ENCODE measurements at regions not wholly inside any gene's neighbourhood (a gene's known extent, or its start where the extent isn't known, plus 50 kb on each side); places are given as distances from the start of the nearest gene placed in this dataset.

DNA sequence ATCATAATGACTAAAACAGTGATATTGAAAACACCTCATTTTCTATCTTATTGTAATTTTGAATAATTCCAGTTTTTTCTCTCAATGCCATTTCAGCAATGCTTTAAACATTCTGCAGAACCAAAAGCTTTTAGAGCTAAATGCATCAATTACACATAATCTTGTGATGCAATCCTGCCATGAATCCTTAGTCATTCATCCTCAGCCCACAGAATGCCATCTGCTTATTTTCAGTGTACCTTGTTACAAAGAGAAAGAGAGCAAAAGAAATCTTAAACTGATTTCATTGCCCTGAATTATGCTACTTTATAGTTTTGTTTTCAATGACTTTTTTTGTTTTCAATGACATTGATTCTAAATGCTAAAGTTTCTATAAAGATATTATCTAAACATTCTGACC, 1234.8 kb upstream of the C9orf72 start:
- peak; percentile 64 for DNase-seq (ENCODE audit: low read depth)

DNA sequence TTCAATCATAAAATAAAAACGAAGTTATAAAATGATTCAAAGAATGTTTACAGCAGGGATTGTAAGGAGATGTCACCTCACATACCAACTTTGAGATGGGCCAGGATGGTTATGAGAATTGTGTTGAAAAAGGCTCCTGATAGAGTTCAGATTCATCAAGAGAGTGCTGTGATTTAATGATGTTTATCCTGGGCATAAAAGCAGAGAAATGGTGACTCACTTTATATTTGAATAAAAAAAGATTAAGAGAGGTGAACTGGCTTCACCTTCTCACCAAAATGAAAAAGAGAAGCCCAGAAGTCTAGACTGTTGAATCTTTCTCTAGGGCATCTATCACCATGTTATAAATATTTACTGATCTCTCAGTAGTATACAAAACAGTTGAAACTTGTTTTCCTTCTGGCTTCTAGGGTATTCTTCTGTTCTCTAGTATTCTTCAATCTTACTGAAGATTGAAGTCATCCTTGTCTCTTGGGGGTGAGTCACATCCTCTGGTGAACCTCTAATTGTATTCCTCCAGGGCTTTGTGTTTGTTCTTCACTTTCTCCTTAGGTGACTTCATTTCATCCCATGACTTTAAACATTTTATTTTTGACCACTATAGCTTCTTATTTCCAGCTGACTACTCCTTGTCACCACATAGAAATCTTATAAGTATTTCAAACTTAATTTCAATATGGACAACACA, 1237.3 kb upstream of the C9orf72 start:
- peak; percentile 22 for DNase-seq (ENCODE audit: low read depth)

DNA sequence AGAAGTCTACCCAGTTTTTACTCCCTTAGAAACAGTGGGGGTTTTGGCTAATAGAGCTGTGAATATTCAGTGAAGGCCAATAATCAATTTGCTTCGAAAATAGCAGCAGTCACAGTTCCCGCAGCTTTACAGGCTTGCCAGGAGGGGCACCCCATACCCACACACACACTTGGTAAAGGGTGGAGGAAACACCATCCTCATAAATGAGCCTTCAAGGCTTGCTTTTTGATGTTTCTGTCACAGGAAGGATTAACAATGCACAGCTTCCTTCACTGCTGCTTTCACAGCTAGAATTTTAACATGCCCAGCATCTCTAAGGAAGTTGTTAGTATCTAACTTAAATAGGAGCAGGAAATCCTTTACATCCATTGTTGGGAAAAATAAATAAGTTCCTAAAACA, 1247.5 kb upstream of the C9orf72 start:
- DNase-seq (ENCODE audit: low read depth) = no peak

DNA sequence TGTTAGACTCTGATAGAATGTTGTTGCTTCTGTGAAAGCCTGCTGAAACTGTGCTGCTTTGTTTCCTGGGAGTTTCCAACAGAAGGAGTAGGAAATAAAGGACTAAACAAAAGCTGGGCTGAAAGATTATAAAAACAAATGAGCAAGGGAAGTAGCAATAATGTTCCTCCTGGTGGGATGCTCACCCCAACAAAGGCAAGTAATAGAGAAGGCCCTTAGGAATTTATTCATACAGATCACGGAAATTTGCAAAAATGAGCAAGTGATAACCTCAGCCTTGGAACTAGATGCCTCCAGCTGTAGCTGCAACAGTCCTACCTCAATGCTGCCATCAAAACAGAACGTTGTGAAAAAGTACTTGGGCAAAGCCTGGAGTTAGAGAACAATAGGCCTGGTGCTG, 1248.0 kb upstream of the C9orf72 start:
- DNase-seq (ENCODE audit: low read depth) = no peak

DNA sequence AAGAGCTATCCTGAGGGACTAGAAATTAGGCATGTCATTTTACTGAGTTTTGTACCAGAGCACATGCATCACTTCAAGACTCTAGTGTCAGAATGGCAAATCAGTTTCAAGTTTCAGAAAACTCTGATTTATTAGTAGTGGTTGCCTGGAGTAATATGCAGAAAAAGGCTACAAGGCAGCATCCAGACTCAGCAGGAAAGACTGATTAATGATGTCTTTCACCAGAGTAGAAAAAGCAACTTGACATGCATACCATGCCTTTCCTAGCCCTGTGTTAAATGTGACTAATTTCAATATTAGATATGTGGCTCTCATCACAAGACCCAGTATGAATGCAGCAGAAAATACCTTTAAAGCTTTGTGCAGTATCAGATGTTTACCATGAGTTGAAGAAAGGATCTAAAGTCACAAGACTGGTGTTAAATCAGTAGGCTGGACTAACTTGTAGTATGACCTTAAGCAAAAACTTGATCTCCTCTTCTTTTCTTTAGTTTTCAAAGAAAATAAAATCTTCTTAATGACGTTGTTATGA, 1251.2 kb upstream of the C9orf72 start:
- no peak for DNase-seq (ENCODE audit: low read depth)

DNA sequence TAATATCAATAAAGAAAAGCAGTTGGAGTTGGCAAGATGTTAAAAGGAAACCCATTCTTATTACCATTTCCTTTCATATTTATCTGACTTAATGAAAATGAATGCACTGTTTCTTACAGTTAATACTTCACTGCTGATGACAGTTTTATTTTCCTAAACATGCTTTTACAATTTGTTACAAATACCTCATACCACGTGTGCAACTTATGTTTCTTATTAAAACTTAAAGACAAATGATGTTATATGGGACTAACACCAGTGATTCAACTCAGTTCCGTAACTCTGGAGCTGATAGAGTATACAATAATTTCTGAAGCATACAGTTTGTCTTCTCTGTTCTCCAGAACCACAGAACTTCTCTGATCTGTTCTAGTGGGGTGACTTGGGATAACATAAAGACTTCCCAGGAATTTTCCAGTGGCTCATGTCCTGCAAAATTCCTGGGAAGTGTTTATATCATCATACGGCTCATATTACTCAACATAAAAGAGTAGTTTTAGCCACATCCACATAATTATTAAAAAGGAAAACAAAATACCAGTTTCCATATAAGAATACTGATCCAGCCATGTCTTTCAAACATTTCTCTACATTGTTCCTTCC, 1259.0 kb upstream of the C9orf72 start:
- no peak for DNase-seq (ENCODE audit: low read depth)

DNA sequence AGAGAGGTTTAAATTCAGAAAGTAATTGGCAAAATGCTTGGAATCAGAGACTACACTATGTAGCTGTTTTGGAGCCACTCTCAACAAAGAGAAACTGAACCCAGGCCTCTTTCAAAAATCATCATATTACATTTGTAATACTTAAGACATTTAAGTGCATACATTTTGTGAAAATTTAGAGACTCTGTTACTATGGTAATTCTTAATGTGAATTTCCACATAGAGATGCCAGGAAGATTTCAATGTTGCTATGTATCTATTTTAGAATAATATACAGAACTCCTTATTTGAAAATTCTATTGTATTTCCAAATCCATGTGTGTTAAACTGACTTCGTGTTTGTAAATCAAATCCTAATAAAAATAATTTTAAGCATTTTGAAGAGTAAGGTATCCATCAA, 1260.9 kb upstream of the C9orf72 start:
- no peak for DNase-seq (ENCODE audit: low read depth)

DNA sequence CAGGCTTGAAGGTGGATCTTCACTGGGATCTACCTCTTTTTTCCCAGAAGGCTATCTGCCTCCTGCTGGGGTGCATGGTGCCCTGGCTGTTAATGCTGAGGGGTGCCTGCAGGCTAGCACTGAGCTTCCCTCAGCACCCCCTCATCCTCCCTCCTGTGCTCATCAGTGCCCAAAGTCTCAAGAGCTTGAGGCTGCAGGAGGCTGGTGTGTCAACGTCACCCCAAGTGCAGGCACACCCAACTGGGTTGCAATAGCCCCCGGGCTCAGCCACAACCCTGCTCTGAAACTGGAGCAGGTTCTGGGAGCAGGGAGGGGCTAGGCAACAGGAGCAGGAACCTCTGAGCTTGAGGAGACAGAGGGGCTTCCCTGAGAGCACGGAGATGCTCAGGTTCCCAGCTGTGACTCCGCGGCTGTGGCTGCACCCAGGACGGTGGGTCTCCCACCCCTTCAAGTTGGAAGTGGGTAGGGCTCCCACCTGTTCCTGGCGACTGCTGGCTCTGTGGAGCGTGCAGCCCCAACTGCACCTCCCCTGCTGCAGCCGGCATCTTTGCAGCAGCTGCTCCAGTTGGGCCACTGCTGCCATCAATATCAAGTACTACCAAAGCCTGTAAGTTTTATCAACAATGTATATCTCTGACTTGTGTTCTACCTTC, 1266.6 kb upstream of the C9orf72 start:
- DNase-seq (ENCODE audit: low read depth) = no peak

DNA sequence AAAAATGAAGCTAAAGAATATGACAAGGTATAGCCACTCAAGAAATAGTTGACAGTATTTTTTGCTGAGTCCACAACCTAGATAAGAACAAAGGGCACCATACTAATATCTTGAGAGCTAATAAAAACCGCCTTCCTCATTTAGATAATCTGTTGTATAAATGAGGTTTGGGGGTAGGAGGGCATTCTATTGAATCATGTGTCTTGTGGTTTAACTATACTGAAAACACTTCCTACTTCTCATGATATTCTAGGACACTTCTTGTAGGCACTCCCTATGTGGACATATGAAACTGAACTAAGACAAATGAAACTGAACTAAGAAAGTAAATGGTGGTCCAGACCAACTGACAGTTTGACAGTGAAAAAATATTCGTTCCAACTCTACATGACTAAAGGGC, 1268.5 kb upstream of the C9orf72 start:
- no peak for DNase-seq (ENCODE audit: low read depth)

DNA sequence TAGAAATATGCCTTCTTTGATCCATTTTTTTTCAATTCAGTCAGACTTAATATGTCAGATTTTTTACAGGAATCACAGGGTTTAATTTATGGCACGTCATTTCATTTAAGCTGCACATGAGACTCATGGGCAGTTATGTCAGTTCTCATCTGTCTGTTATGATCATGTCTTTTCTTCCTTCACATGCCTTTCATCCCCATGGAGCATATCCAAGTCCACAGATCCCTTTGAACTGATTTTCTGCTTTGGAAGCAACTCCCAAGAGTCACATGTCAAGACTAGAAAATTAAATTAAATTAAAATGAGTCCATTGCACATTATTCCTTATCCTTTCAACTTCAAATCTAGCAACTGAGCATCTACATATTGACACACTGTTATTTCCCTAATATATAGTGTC, 1274.0 kb upstream of the C9orf72 start:
- DNase-seq (ENCODE audit: low read depth) = no peak

DNA sequence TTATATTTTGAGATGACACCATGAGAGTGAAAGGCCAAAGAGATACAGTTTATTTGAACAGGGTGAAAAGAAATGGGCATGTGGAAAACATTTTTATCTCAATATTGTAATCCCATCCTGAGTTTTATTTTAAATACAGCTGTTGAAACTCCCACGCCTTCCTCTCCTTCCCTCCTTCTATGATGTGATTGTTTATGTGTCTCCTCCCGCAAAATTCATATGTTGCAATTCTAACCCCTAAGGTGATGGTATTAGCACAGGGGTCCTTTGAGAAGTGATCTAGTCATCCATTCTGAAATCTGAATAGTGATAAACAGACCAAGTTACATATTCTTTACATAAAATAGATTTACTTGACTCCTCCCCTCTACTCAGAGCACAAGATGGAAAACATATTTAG, 1275.4 kb upstream of the C9orf72 start:
- no peak for DNase-seq (ENCODE audit: low read depth)

DNA sequence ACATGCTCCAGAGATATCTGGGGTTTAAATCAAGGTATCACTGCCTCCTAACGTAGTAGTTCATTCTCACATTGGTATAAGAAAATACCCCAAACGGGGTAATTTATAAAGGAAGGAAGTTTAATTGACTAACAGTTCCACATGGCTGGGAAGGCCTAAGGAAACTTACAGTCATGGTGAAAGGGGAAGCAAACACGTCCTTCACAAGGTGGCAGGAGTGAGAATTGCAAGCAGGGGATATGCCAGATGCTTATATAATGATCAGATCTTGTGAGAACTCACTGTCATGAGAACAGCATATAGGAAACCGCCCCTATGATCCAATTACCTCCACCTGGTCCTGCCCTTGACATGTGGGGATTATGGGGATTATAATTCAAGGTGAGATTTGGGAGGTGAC, 1280.2 kb upstream of the C9orf72 start:
- no peak for DNase-seq (ENCODE audit: low read depth)

DNA sequence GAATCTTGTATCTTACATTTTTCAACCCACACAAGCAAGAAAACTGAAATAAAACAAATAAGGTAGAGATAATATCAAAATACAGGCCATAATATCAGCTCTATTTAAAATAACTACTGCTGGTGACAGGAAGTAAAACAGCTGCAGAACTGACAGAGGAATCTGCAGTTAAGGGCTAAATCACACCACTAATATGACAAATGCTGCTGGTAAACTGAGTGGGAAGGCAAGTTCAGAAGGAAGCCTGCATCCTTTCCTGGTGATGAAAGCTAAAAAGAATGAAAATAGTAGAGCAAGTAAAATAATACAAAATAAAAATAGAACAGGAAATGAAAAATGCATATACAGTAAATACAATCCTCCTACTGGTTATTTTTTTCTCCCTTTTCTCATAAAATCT, 1293.7 kb upstream of the C9orf72 start:
- peak; percentile 63 for DNase-seq (ENCODE audit: low read depth)

DNA sequence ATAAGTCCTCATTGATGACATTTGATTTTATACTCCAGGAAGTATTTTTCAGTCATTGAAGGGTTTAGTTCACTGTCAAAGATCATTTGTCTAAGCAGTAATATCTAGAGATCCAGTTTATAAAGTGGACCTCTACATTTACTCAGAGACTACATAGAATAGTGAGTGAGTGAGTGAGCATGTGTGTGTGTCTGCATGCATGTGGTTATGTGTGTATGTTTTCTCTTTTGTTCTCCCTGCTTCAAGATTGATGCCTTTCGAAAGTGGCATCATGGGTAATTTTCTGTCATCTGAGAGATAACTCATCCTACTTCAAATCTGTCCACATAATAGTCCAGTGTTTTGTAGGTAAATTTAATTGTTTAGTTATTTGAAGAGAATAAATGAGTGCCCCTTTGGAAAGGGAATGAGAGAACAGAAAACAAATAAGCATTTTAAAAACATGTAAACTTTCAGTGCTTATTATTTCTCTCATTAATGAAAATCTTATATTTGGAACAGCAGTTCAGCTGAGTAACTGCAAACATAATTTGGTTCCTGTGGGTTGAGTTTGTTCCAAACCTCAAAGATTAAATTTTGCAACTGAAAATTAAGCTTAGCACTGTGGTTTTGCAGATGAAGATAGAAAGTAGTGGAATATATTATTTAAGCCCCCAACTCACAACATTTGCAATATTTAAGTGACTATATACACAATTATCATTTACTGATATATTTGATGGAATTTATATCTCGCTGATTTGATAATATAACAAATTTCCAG, 1295.1 kb upstream of the C9orf72 start:
- no peak for DNase-seq (ENCODE audit: low read depth)

DNA sequence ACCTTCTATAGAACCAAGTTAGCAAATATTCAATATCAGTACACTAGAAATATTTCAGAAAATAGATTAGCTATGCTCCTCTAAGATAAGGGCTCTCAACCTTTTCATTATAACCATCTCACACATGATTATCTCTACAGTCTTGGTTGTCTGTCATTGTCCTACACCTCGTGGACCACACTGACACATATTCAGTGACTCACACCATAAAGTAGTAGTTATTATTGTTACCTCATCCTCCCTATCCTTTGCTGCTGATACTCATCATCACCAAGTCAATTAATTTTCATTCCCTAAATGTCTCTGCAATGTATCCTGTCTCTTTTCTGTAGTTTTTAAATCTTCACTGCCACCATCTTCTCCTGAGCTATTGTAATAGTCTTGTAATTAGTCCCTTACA, 1309.2 kb upstream of the C9orf72 start:
- no peak for DNase-seq (ENCODE audit: low read depth)

DNA sequence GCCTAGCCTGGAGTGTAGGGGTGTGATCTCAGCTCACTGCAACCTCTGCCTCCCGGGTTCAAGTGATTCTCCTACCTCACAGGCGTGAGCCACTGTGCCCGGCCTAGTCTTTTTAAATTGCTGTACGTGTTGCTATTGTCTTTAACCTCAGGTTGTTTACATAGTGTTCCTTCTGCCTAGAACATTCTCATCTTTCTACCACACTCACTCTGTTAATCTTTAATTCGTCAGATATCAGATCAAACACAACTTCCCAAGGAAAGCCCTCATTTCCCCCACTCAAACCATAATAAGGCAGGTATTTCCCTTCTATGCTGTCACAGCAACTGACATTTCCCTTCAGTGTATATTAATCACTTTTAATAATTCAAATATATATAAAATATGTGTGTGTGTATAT, 1310.0 kb upstream of the C9orf72 start:
- no peak for DNase-seq (ENCODE audit: low read depth)

DNA sequence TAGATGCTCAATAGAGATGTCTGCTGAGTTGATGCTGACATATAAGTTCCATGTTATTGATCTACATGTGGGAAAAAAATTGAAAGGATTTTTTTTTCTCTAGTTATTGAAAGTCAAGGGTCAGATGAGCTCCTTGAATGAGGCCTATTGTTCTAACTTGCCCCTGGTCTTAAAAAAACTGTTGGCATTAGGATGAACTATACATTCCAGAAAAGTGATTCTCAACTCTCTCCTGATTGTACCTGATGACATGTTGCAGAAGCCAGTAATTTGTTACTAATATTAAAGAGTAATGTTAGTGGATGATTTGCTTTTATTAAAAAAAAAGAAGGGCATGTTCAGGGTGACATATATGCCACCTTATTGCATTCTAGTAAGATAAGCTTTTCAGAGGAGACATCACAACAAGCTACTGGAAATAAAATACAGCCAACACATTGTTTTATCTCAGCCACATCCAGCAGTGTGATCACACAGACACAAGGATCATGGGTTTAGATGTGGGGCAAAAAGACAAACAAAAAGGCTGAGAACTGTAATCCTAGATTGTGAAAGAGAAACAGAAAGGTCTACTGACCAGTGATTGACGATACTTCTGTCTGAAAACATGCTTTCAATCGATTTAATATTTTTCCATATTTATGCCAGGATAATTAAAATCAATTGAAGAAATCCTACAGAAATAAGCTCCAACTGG, 1314.1 kb upstream of the C9orf72 start:
- no peak for DNase-seq (ENCODE audit: low read depth)

DNA sequence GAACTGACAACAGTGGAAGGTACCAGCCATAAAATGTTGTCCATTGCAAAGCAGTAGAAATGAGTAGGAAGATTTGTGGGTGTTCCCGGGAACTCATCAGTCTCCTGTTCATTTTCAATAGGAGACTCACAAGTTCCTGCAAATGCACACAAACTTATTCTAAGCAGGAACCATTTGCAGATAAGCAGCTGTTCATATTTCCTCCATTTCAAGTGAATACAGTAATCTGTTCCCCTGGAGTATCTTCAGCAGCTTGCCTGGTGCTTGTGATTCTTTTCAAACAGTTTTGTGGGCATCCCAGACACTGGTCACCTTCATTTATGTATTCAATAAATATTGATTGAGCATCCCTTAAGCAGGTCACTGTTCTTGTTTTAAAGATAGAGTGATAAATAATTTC, 1315.5 kb upstream of the C9orf72 start:
- DNase-seq (ENCODE audit: low read depth) = no peak

DNA sequence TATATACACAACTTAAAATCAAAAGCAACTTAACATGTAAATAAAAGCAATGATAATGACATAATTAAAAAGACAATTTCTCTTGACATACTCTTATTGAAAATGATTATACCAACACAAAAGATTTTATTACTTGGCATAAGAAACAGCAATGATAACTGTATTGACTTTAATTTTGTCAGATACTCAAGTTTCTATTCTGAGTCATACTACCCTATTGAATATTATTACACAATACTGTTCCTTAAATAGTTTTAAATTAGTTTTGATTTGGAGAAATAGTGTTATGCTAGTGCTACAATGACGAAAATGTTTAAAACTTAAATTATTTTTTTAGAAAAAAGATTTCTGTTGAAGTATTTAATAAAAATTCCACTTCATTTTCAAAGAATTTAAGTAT, 1319.3 kb upstream of the C9orf72 start:
- DNase-seq (ENCODE audit: low read depth) = no peak

DNA sequence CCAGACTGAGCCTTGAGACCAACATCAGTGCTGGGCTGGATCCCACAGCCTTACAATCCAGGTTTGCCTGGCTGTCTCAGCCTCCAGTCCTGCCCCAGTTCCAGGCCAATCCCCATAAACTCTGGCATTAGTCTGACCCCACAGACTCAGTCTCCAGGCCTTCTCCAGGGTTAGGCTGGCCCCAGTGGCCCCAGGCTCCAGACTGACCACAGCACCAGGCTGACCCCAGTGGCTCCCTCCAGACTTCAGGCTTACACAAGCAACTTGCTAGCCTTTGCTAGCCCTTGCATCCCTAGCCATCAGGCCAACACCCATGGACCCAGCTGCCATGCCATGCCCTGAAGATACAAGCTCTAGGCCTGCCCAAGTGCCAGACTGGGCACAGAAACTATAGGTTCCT, 1326.0 kb upstream of the C9orf72 start:
- DNase-seq (ENCODE audit: low read depth) = no peak

DNA sequence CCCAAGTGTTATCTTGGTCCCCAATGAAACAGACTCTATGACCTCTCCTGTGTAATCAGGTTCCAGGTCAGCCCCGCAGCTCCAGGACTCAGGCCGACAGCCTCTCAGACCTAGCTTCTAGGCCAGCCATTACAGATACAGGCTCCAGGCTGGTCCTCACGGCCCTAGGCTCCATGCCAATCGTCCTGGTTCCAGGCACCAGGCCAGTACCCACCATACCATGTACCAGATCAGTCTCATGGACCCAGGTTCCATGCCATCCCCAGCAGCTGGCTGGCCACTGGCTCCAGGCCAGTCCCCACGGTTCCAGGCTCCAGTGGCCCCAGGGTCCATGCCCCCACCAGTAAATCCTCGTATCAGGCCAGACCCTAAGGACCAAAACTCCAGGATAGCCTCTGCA, 1326.6 kb upstream of the C9orf72 start:
- DNase-seq (ENCODE audit: low read depth) = no peak

Measured in myocyte (in vitro differentiated cells).